SKM-1 (cell line): ENCODE measurements at regions not wholly inside any gene's neighbourhood (a gene's known extent, or its start where the extent isn't known, plus 50 kb on each side); places are given as distances from the start of the nearest gene placed in this dataset.

Experiments
- DNase-seq: peaks from one replicate; lab custom pipeline; 2025; ENCODE audit not compliant: unreplicated experiment; lab: John Stamatoyannopoulos, UW

- no peak for DNase-seq
Measured at GRCh38 chr9:73020877-73021276, 68.0 kb upstream of the ALDH1A1 start.

GRCh38 chr9:73014011-73014410, 61.2 kb upstream of the ALDH1A1 start:
- DNase-seq = no peak

GRCh38 chr9:73011956-73012355, 59.1 kb upstream of the ALDH1A1 start:
- no peak for DNase-seq

- no peak for DNase-seq
Measured at GRCh38 chr9:73011181-73011750, 58.4 kb upstream of the ALDH1A1 start.

- DNase-seq = no peak
Measured at GRCh38 chr9:73009649-73010288, 56.9 kb upstream of the ALDH1A1 start.

GRCh38 chr9:73007966-73008672, 55.3 kb upstream of the ALDH1A1 start:
- DNase-seq = no peak

GRCh38 chr9:73006986-73007385, 54.1 kb upstream of the ALDH1A1 start:
- no peak for DNase-seq
